Testis (tissue), 2 donors: ENCODE measurements at regions not wholly inside any gene's neighbourhood (a gene's known extent, or its start where the extent isn't known, plus 50 kb on each side); places are given as distances from the start of the nearest gene placed in this dataset.

Experiments used
- CTCF ChIP-seq, 3 experiments: fragments of 450-650 bp in 2 of 3; fragments of 200-600 bp in 1 of 3; sonication (generic) in 1 of 3; IDR thresholded peaks; one replicate each; pipeline ENCODE4 v1.5.1; 2016 to 2019; ENCODE audit warnings: antibody characterized with exemption in 3 of 3, mild to moderate bottlenecking in 2 of 3, moderate library complexity in 1 of 3
- POLR2A ChIP-seq: fragments of 450-650 bp; IDR thresholded peaks from one replicate; pipeline ENCODE4 v1.6.1; 2017; ENCODE audit warnings: antibody characterized with exemption, mild to moderate bottlenecking, moderate library complexity

- TF ChIP-seq CTCF (IDR thresholded peaks at IDR 0.05) = no peak
- no peak for TF ChIP-seq POLR2A
Measured at GRCh38 chr4:8747467-8748235, 124.0 kb downstream of the HMX1 start.
